ENCODE measurements at regions not wholly inside any gene's neighbourhood (a gene's known extent, or its start where the extent isn't known, plus 50 kb on each side); places are given as distances from the start of the nearest gene placed in this dataset.

GRCh38 chr2:136363470-136363869 is 245.5 kb upstream of the CXCR4 start:
- no peak for DNase-seq (ENCODE audit: low spot score)
- no peak for TF ChIP-seq CTCF (IDR thresholded peaks at IDR 0.05; ENCODE audit: extremely low read depth, missing control alignments)

- peak; percentile 26 for DNase-seq (ENCODE audit: low spot score)
- TF ChIP-seq CTCF (IDR thresholded peaks at IDR 0.05; ENCODE audit: extremely low read depth, missing control alignments) = no peak
Observed at GRCh38 chr2:136362676-136363390, 244.9 kb upstream of the CXCR4 start.

- no peak for TF ChIP-seq CTCF (IDR thresholded peaks at IDR 0.05; ENCODE audit: extremely low read depth, missing control alignments)
- no peak for DNase-seq (ENCODE audit: low spot score)
Observed at GRCh38 chr2:136361521-136361920, 243.6 kb upstream of the CXCR4 start.

- DNase-seq (ENCODE audit: low spot score) = no peak
- TF ChIP-seq CTCF (IDR thresholded peaks at IDR 0.05; ENCODE audit: extremely low read depth, missing control alignments) = no peak
Observed at GRCh38 chr2:136360790-136361189, 242.8 kb upstream of the CXCR4 start.

- no peak for TF ChIP-seq CTCF (IDR thresholded peaks at IDR 0.05; ENCODE audit: extremely low read depth, missing control alignments)
Observed at GRCh38 chr2:136359121-136359965, 241.4 kb upstream of the CXCR4 start.

GRCh38 chr2:136358576-136358975 is 240.6 kb upstream of the CXCR4 start:
- TF ChIP-seq CTCF (IDR thresholded peaks at IDR 0.05; ENCODE audit: extremely low read depth, missing control alignments) = no peak
- DNase-seq (ENCODE audit: low spot score) = no peak

More at GRCh38 chr2:136359121-136359965, 241.4 kb upstream of the CXCR4 start:
- no peak for DNase-seq (ENCODE audit: low spot score)

- no peak for DNase-seq (ENCODE audit: low spot score)
- TF ChIP-seq CTCF (IDR thresholded peaks at IDR 0.05; ENCODE audit: extremely low read depth, missing control alignments) = no peak
Observed at GRCh38 chr2:136357007-136357380, 239.0 kb upstream of the CXCR4 start.

Measured in GM20000 (cell line).